ENCODE measurements at regions not wholly inside any gene's neighbourhood (a gene's known extent, or its start where the extent isn't known, plus 50 kb on each side); places are given as distances from the start of the nearest gene placed in this dataset.
"Not testable (repeated sequence)": the region's sequence is repeated elsewhere in the genome, so short reads cannot be mapped to it uniquely, and the experiment has no call there.

- Histone ChIP-seq H3K27ac (no peak overlapping the region), H3K9me3 (no peaks in the 10 kb centered on the region), H3K27me3 (no peaks in the 10 kb centered on the region), H3K4me3 (no peak overlapping the region), H3K36me3 (no peaks in the 10 kb centered on the region), H3K4me1 (no peaks in the 10 kb centered on the region)
- intact Hi-C loops (cut with DNase I): no loop called here
- no peak for DNase-seq (ENCODE audit: extremely low spot score in 2 of 2)
- no peak for TF ChIP-seq POLR2A (IDR thresholded peaks at IDR 0.05)
These were observed 169.9 kb downstream of the PRL start for GRCh38 chr6:22126910-22127309.

DNA sequence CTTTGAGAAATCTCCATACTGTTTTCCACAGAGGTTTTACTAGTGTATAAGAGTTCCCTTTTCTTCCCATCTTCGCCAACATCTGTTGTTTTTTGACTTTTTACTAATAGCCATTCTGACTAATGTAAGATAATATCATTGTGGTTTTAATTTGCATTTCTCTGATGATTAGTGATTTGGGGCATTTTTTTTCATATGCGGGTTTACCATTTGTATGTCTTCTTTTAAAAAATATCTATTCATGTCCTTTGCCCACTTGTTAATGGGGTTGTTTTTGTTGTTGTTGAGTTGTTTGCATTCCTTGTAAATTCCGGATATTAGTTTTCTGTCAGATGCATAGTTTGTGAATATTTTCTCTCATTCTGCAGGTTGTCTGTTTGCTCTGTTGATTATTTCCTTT lies 167.1 kb downstream of the PRL start:
- Histone ChIP-seq H3K4me3 (no peak overlapping the region), H3K36me3 (no peaks in the 10 kb centered on the region)
- no peak for DNase-seq (ENCODE audit: extremely low spot score in 2 of 2)

GRCh38 chr6:22132656-22133055 lies 164.2 kb downstream of the PRL start:
- Histone ChIP-seq H3K36me3 (no peaks in the 10 kb centered on the region), H3K27me3 (no peaks in the 10 kb centered on the region), H3K4me1 (no peaks in the 10 kb centered on the region), H3K4me3 (no peak overlapping the region), H3K27ac (no peak overlapping the region), H3K9me3 (no peaks in the 10 kb centered on the region)
- TF ChIP-seq CTCF (IDR thresholded peaks at IDR 0.05) (no peak), POLR2AphosphoS5 (IDR thresholded peaks at IDR 0.05; ENCODE audit: insufficient read depth in 1 of 2, low read depth in 1 of 2) (no peak), POLR2A (IDR thresholded peaks at IDR 0.05) (no peak)
- intact Hi-C loops (cut with DNase I): no loop called here
- DNase-seq (ENCODE audit: extremely low spot score in 2 of 2): no peak

More for the DNA sequence above, 167.1 kb downstream of the PRL start:
- Histone ChIP-seq H3K4me1 (no peaks in the 10 kb centered on the region), H3K9me3 (no peaks in the 10 kb centered on the region), H3K27me3 (no peaks in the 10 kb centered on the region), H3K27ac (no peak overlapping the region)
- intact Hi-C loops (cut with DNase I): no loop called here
- TF ChIP-seq POLR2A (IDR thresholded peaks at IDR 0.05) (no peak), POLR2AphosphoS5 (IDR thresholded peaks at IDR 0.05; ENCODE audit: insufficient read depth in 1 of 2, low read depth in 1 of 2) (no peak), CTCF (IDR thresholded peaks at IDR 0.05) (no peak)

DNA sequence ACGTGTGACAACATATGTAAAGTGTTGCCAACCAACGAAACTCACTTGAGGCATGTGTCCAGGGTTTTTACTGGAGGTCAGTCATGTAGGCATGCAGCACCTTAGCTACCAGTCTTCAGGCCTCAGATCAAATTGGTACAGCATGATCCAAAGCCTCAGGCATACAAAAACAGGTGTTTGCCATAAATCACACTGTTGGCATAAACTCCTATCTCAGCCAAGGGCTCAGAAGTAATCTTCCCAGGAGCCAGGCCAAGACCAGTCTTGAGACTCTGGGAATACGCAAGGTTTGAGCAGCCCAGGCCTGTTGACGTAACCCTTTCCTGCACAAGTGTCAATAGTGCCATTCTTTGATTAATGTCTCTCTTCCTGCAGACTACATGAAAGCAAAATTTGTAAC lies 163.5 kb downstream of the PRL start:
- no peaks in the 10 kb centered on the region for H3K27me3 ChIP-seq

DNA sequence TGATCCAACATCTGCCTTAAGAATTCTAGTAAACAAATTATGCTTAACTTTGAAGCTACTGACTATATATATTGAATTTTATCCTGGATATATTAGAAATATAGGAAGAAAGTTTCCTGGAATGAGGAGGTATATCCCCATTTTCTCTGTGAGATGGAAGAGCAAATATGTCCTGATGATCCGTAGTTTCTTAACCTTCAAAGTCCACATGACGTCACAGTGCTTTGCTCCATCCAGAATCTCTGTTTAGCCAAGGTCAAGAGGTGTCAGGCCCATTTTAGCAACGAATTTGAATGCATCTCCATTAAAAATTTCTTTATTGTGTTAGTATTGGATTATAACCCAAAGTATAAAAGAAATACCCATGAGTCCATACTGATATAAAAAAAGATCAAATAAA lies 162.5 kb downstream of the PRL start:
- no peak for TF ChIP-seq POLR2A (IDR thresholded peaks at IDR 0.05)
- no peak for TF ChIP-seq POLR2AphosphoS5 (IDR thresholded peaks at IDR 0.05; ENCODE audit: insufficient read depth in 1 of 2, low read depth in 1 of 2)
- TF ChIP-seq CTCF (IDR thresholded peaks at IDR 0.05): no peak
- no peak overlapping the region for H3K4me3 ChIP-seq
- intact Hi-C loops (cut with DNase I): no loop called here
- H3K4me1 ChIP-seq: no peaks in the 10 kb centered on the region
- DNase-seq (ENCODE audit: extremely low spot score in 2 of 2): no peak
- H3K9me3 ChIP-seq: no peaks in the 10 kb centered on the region
- no peaks in the 10 kb centered on the region for H3K27me3 ChIP-seq
- H3K27ac ChIP-seq: no peak overlapping the region
- H3K36me3 ChIP-seq: no peaks in the 10 kb centered on the region

More for the DNA sequence above, 163.5 kb downstream of the PRL start:
- H3K36me3 ChIP-seq: no peaks in the 10 kb centered on the region
- TF ChIP-seq POLR2A (IDR thresholded peaks at IDR 0.05) (no peak), POLR2AphosphoS5 (IDR thresholded peaks at IDR 0.05; ENCODE audit: insufficient read depth in 1 of 2, low read depth in 1 of 2) (no peak), CTCF (IDR thresholded peaks at IDR 0.05) (no peak)
- H3K27ac ChIP-seq: no peak overlapping the region
- H3K4me3 ChIP-seq: no peak overlapping the region
- H3K4me1 ChIP-seq: no peaks in the 10 kb centered on the region
- intact Hi-C loops (cut with DNase I): no loop called here
- H3K9me3 ChIP-seq: no peaks in the 10 kb centered on the region
- DNase-seq (ENCODE audit: extremely low spot score in 2 of 2): no peak

- no peaks in the 10 kb centered on the region for H3K36me3 ChIP-seq
- intact Hi-C loops (cut with DNase I): no loop called here
- H3K4me3 ChIP-seq: no peak overlapping the region
- H3K4me1 ChIP-seq: no peaks in the 10 kb centered on the region
- DNase-seq (ENCODE audit: extremely low spot score in 2 of 2): no peak
- H3K27me3 ChIP-seq: no peaks in the 10 kb centered on the region
- no peak for TF ChIP-seq POLR2A (IDR thresholded peaks at IDR 0.05)
- no peak for TF ChIP-seq POLR2AphosphoS5 (IDR thresholded peaks at IDR 0.05; ENCODE audit: insufficient read depth in 1 of 2, low read depth in 1 of 2)
- TF ChIP-seq CTCF (IDR thresholded peaks at IDR 0.05): no peak
- no peak overlapping the region for H3K27ac ChIP-seq
- no peaks in the 10 kb centered on the region for H3K9me3 ChIP-seq
These were observed 161.4 kb downstream of the PRL start for GRCh38 chr6:22135395-22135794.

DNA sequence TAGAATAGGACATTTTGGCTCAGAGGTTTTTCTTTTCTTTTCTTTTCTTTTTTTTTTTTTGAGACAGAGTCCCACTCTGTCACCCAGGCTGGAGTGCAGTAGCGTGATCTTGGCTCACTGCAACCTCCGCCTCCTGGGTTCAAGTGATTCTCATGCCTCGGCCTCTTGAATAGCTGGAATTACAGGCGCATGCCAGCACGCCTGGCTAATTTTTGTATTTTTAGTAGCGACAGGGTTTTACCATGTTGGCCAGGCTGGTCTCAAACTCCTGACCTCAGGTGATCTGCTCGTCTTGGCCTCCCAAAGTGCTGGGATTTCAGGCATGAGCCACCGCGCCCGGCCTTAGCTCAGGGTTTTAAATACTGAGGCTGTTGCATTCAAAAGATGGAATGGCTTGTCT lies 156.1 kb downstream of the PRL start:
- H3K27ac ChIP-seq; intact Hi-C loops (cut with DNase I): not testable (repeated sequence)

More for the DNA sequence above, 156.1 kb downstream of the PRL start:
- H3K4me3 ChIP-seq; H3K4me1 ChIP-seq; H3K27me3 ChIP-seq; H3K36me3 ChIP-seq; H3K9me3 ChIP-seq; DNase-seq (ENCODE audit: extremely low spot score in 2 of 2): not testable (repeated sequence)
